CD1c-positive myeloid dendritic cell (primary cell): ENCODE measurements at regions not wholly inside any gene's neighbourhood (a gene's known extent, or its start where the extent isn't known, plus 50 kb on each side); places are given as distances from the start of the nearest gene placed in this dataset.
"Not testable (repeated sequence)": the region's sequence is repeated elsewhere in the genome, so short reads cannot be mapped to it uniquely, and the experiment has no call there.

Experiments
- DNase-seq: peaks from one replicate; pipeline ENCODE4 v3.0.0-alpha.2; 2016; ENCODE audit errors: extremely low spot score

DNA sequence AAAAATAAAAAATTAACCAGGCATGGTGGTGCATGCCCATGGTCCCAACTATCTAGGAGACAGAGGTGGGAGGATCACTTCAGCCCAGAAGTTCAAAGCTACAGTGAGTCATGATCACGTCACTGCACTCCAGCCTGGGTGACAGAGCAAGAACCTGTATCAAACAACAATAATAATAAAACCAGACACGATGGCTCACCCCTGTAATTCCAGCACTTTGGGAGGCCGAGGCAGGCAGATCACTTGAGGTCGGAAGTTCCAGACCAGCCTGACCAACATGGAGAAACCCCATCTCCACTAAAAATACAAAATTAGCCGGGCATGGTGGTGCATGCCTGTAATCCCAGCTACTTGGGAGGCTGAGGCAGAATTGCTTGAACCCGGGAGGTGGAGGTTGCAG lies 159.4 kb downstream of the SKIDA1 start:
- not testable (repeated sequence) for DNase-seq

DNA sequence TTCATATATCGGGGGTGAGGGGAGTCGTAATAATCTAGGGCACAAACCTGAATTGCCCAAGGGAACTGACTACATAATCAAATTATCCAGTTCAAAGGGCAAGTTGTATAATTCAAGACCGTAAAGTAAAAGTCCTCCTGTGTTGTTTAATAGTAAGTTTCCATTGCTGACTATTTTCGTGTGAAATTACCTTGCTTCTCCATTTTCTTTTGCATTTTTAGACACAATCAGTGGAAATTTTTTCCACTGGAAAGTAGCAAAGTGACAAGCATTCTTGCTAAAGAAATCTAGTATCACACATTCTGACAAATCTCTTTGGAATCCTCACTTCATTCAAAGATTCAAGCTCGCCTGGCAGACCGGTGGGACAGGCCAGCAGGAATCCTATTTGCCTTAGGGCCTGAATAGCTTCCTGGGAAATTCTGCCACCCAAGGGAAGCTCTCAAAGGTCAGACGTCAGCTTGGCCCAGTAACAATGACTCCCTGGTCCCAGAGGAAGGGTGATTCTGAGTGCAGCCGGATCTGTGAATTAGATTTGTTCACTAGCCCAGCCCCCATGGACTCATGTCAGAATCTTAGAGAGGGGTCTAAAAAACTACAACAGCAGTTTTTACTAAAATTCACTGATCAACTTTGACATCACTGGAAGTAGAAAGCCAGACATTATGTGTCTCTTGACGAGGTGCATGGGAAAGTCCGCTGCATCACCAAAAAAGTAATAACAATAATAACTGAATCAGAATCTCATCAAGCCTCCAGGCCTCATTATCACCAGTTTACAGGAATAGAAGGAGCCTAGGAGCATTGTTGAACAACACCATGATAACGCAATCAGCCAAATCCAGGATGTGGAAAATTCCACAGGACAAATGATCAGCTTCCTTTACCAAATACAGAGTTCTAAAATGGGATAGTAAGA lies 161.0 kb downstream of the SKIDA1 start:
- no peak for DNase-seq

DNA sequence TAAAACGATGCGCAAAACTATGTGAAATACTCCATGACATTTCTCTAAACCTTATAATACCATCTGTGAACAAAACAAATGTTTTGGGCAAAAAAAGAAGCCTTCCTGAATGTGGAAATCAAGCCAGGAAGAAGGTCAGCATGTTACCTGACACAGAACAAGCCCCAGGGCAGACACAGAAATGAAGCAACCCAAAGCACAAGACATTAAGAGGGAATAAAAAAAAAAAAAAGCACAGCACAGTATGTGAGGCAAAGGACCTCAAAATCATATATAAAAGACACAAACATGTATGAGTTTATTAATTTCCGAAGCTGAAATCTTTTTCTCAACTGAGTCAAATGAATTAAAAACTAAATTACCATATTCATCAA lies 161.8 kb downstream of the SKIDA1 start:
- no peak for DNase-seq

DNA sequence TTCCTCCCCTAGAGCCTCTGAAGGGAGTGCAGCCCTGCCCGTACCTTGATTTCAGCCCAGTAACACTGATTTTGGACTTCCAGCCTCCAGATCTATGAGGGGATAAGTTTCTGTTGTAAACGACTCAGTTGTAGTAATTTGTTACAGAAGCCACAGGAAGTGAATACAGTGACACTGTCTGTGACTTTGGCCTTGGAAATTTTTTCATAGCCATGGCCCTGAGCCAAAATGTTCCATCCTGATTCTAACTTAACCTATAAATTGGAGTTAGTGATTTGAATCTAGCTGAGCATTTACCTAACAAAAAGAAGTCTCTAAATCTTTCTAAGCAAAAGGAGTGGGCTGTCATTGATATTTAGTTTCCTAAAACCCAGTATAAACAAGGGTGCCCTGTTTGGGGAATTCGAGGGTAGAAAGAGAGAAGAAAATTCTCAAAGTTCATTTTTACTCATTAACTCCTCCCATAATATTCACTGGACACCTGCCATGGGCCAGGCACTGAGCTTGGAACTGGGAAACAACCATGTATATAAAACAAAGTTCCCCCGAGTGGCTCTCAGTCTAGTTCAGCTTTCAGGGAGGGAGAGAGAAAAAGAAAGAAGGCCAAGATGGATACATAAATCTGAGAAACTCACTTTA lies 162.3 kb downstream of the SKIDA1 start:
- no peak for DNase-seq

DNA sequence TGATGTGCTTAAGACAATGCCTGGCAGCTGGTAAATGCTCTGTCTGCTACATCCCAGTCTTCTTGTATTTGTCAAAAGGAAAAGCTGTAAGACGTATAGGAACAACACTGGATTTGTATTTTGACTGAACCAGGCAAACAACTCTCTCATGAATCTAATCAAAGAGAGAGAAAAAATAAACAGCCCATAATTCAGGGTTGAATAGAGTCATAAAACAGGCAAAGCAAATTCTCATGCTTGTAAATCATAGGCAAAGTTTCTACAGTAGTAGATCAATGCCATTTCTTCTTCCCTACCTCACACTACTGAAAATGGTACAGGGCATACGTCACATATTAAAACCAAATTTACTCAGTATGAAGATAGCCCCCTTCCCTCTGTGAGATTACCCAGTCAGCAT lies 166.3 kb downstream of the SKIDA1 start:
- no peak for DNase-seq

DNA sequence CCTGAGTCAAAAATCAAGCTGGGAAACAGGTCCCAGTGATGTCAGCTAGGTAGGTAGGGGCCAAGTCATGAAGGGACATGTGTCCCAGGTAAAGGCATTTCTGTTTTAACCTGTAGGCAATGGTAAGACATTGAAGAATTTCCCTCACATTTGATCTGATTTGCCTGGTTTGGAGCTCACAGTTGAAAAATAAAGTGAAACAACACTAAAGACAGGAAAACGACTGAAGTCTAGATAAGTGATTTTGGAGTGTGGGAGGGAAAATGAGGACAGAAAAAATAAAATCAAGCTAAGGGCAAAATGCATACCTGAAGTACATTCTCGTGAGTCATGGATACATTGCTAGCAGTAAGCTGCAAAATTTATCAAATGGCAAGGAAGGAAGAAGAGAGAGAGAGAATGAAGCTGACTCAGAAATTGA lies 169.9 kb downstream of the SKIDA1 start:
- no peak for DNase-seq

DNA sequence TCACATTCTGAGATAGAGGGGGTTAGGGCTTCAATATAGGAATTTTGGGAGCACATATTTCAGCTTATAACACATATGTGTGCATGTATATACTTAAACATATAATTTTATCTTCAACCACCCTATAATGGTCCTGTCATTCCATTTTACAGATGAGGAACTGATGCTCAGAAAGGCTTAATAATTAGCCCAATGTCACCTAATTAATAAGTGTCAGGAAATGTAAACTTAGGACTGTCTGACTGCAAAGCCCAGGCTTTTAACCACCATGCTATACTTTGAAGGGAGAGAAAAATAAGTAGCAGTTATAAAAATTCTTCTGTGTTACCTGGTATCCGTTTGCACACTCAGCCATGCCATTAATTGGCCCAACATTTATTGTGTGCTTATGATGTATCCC lies 172.6 kb downstream of the SKIDA1 start:
- DNase-seq, result no peak

DNA sequence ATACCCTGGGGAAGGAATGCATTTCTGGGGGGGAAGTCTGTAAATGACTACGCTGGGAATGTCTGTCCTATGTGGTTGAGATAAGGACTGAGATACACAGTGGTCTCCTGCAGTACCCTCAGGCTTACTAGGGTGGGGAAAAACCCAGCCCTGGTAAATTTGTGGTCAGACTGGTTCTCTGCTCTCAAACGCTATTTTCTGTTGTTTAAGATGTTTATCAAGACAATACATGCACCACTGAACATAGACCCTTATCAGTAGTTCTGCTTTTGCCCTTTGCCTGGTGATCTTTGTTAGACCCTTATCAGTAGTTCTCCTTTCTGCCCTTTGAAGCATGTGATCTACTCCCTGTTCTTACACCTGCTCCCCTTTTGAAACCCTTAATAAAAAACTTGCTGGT lies 173.9 kb downstream of the SKIDA1 start:
- not testable (repeated sequence) for DNase-seq

DNA sequence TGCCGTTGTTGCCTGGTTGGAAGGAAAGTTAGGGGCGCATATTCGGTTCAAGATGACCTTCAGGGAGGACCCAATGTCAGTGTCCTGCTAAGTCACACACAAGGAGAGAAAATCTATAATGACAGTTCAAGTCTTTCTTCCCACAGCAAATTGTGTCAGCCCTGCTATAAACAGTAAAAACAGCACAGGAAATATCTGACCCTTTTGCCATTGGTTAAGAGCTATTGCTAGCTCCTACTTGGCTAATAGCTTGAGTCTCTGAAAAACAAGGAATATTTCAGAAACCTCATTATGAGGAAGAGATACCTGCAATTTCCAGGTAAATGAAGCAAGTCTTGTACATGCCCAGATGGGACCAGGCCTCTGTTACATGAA lies 175.6 kb downstream of the SKIDA1 start:
- DNase-seq, result no peak

DNA sequence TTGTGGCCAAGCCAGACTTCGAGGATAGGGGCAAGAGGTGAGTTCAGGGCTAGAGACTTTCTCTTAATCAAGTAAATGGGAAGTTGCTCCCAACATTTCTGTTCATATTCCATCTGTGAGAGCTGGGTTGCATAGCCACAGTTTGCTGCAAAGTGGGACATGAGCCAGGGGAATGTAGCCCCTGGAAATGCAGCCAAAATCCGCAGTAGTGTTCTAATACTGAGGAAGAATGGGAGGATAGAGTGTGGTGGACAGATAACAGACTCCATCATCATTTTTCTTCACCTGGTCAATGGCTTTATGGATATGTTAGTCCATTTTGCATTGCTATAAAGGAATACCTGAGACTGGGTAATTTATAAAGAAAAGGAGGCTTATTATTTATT lies 177.7 kb downstream of the SKIDA1 start:
- no peak for DNase-seq

DNA sequence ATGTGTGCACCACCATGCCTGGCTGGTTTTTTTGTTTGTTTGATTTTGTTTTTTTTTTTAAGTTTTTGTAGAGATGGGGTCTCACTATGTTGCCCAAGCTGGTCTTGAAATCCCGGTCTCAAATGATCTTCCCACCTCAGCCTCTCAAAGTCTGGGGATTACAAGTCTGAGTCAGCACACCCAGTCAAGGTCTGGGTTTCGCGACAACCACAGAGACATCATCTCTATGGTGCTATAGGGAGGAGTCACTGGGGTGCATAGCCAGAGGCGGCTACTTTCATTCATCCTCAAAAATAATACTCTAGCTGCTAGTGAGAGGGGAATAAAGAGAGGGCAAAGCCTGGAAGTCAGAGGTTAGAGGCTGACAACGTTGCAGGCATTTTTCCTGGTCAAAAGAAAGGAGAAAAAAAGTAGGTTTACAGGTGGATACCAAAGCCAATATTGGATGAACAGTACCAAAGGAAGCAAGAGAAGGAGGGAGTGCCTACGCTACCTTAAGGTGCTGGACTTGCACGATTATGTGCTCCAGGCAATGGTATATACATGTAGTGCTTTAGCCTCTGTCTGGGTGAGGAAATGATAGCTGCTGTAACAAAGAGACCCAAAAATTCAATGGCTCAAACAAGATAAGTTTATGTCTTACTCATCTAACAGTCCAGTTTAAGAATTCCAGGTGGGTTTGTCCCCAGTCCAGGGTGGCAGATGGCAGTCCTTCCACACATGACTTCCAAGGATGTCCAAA lies 178.3 kb downstream of the SKIDA1 start:
- DNase-seq, result no peak

DNA sequence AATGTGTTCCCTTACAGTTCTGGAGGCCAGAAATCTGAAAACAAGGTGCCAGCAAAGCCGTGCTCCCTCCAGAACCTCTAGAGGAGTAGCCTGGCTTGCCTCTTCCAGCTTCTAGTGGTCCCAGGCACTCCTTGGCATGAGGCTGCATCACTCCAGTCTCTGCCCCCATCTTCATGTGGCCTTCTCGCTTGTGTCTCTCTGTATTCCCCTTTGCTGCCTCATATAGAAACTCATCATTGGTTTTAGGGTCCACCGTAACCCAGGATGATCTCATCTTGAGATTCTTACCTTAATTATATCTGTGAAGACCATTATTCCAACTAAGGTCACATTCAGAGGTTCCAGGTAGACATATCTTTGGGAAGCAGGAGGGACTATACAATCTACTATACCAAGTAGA lies 182.4 kb downstream of the SKIDA1 start:
- no peak for DNase-seq

DNA sequence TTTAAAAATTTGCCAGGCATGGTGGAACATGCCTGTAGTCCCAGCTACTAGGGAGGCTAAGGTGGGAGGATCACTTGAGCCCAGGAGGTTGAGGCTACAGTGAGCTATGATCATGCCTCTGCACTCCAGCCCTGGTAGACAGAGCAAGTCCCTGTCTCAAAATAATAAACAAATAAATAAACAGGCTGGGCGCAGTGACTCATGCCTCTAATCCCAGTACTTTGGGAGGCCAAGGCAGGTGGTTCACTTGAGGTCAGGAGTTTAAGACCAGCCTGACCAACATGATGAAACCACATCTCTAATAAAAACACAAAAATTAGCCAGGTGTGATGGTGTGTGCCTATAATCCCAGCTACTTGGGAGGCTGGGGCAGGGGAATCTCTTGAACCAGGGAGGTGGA lies 183.0 kb downstream of the SKIDA1 start:
- not testable (repeated sequence) for DNase-seq

DNA sequence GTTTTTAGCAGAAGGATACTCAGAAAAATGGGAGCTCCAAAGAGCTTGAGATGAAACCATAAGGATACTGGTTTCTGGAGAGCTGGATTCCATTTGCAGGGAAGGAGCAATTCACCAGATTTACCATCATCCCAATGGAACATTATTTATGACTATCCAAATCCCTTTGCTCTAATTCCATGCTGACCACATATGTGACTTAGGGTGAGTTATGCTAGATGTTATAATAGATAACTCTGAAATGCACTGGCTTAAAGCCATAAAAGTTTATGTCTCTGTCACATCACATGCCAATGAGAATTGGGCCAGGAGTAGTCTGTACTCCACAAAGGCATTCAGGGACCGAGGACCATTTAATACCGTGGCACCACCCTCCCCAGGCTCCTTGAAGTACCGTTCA lies 185.2 kb downstream of the SKIDA1 start:
- DNase-seq, result no peak

DNA sequence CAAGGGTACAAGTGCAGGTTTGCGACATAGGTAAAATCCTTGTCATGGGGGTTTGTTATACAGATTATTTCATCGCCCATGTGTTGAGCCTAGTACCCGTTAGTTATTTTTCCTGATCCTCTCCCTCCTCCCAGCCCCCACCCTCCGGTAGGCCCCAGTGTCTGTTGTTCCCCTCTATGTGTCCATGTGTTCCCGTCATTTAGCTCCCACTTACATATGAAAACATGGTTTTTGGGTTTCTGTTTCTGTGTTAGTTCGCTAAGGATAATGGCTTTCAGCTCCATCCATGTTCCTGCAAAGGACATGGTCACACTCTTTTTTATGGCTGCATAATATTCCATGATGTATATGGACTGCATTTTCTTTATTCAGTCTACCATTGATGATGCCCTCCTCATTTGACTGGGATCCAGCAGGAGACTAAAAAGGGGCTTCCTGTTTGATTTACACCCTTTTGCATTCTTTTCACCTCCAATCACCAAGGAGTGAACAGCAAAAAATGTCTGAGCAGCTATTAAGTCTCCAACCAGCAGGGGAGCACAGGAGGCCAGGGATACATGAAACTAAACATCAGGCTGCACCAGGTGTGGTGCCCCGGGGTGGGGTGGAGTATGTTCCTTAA lies 188.2 kb downstream of the SKIDA1 start:
- no peak for DNase-seq

DNA sequence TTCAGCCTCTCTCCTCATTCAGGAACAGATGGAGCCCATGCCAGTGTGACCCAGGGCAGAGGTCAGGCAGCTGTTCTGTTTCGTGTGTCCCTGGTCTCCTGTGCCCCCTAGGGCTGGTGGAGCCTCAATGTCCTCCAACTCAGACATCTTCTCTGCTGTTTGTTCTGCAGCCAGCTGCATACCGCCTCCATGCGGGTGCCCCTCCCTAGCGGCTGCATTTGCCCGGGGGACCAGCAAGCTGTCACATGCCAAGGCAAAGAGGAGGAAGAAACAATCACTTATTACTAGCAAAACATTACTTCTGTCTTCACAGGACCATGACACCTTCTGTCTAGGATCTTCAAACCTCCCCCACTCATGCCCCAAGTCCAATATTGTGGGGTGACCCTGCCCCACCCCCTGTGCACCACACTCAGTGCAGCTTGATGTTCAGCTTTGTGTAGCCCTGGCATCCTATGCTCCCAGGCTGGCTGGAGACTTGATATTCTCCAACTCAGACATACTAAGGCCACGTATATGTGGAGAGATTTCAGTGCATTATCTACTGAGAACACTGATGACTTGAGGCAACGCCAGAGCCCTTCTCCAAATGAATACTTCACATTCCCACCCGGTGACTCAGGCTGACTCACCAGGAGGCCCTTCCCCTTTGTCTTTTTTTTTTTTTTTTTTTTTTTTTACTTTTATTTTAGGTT lies 188.9 kb downstream of the SKIDA1 start:
- no peak for DNase-seq

DNA sequence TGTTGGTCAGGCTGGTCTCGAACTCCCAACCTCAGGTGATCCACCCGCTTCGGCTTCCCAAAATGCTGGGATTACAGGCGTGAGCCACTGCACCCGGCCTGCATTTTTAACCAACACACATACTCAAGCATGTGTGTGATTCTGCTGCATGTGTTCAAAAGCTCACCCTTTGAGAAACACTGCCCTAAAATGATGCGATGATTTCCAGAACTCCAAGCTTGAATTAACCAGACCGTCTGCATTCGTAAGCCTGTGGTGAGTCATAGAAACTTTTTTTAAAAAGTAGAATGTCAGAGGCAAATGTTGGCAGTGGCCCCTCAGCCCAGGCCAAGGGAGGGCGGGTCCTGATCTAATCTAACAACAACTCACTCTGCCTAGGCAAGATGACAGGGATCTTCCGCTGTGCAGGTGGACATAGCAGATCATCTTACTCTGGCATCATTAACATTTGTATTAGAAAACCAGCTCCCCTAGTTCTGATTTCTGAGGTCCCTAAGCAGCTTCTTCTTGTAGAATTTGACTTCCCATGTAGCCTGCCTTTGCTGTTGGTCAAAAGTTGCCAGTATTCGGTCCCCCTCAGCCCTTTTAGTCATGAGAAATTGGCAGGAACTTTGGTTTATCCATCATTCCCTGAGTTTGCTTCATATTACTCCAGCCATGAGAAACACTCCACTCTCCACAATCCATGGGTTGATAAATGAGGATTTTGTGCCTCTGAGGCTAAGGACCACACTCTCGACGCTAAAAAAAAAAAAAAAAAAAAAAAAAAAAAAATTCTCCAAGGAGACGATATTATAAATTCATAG lies 190.4 kb downstream of the SKIDA1 start:
- no peak for DNase-seq

DNA sequence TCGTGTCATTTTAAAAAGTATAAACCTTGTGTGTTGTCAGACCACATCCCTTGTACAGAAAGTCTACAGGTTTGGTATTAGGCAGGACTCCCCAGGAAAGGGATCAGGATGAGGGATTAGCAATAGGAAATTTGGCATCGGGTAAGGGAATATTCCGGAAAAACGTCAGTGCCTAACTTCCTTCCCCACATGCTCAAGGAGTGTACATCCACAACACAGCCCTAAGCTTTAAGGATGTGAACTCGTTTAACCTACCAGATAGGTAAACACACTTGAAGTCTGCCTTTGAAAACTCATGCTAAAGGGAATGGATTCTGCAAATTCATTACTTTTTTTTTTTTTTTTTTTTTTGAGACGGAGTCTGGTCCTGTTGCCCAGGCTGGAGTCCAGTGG lies 194.9 kb downstream of the SKIDA1 start:
- no peak for DNase-seq

DNA sequence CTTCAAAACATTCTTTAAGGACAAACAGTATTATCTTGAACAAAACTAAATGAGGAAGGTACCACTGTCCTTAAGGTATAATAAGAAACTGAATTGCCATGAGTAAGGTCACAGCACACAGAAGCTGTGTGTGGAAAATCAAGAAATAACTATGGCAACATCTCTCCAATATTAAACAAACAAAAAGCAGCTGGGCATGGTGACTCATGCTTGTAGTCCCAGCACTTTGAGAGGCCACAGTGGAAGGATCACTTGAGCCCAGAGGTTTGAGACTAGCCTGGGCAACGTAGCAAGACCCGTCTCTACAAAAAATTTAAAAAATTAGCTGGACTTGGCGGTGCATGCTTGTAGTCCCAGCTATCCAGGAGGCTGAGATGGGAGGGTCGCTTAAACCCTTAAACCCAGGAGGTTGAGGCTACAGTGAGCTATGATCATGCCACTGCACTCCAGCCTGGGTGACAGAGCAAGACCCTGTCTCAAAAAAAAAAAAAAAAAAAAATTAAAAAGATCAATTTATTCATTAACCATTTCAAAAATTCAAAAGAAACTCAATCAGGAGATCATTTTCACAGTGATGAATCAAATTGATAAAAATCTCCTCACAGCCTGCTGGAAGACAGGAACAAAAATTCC lies 195.4 kb downstream of the SKIDA1 start:
- DNase-seq, result peak; percentile 7

DNA sequence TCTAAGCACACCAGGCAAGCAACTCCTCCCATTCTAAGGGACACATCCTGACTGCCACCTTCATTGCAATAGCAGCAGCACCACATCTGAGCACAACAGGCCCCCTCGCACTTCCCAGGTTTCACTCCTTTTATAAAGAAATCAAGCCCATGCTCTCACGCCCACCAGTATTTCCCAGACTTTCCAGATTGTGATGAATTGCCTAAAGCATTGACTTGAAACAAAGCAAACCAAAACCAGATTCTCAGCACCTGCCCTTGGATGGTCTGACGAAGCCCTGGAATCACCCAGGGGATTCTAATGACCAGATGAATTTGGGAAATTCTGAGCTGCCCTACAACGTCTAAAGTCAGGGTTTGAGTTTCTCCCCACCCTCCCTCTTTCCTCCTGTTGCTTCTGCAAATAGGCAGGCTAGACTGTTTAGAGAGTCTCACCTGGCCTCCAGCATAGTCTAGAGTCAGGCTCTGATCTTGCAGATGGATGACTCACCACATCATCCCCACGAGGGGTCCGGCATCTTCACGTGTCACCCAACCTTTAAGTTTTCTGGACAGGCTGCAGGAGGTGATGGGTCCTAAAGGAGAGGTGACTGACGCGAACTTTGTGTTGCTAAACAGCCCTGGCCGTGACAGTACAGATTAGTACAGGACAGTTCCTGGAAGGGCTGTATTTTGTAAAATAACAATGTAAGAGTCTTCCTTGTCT lies 198.0 kb downstream of the SKIDA1 start:
- no peak for DNase-seq
